Neuronal stem cell (in vitro differentiated cells): ENCODE measurements at regions not wholly inside any gene's neighbourhood (a gene's known extent, or its start where the extent isn't known, plus 50 kb on each side); places are given as distances from the start of the nearest gene placed in this dataset.

Source experiments
- DNase-seq: peaks from one replicate; pipeline ENCODE4 v3.0.0-alpha.2; 2013; ENCODE audit warnings: low spot score
- H2AFZ ChIP-seq: one replicate; pipeline ENCODE4 v1.6.1; 2013; ENCODE audit warnings: mild to moderate bottlenecking, low read length, inconsistent platforms
- H2AK5ac ChIP-seq: 2 replicates; pipeline ENCODE4 v1.6.1; 2013; ENCODE audit warnings: low read depth, mild to moderate bottlenecking, inconsistent platforms, low read length, moderate library complexity, mixed read lengths
- H2BK120ac ChIP-seq: 2 replicates; pipeline ENCODE4 v1.6.1; 2013; ENCODE audit warnings: low read depth, mild to moderate bottlenecking, inconsistent platforms, low read length, moderate library complexity, mixed read lengths
- H2BK12ac ChIP-seq: one replicate; pipeline ENCODE4 v1.6.1; 2013; ENCODE audit warnings: low read length, inconsistent platforms
- H2BK15ac ChIP-seq: 2 replicates; pipeline ENCODE4 v1.6.1; 2013; ENCODE audit warnings: mild to moderate bottlenecking, low read length, inconsistent platforms, mixed read lengths
- H2BK5ac ChIP-seq: one replicate; pipeline ENCODE4 v1.6.1; 2013; ENCODE audit warnings: inconsistent platforms, mild to moderate bottlenecking, low read length, moderate library complexity
- H3K14ac ChIP-seq: one replicate; pipeline ENCODE4 v1.6.1; 2013; ENCODE audit warnings: low read length, inconsistent platforms
- H3K18ac ChIP-seq: 2 replicates; pipeline ENCODE4 v1.6.1; 2013; ENCODE audit warnings: low read length, inconsistent platforms
- H3K23ac ChIP-seq: 2 replicates; pipeline ENCODE4 v1.6.1; 2013; ENCODE audit warnings: low read depth, mild to moderate bottlenecking, mixed read lengths, low read length, inconsistent platforms; ENCODE audit not compliant: poor library complexity
- H3K27ac ChIP-seq: replicated peaks from 3 replicates; pipeline ENCODE4 v1.5.1; 2013; ENCODE audit warnings: low read length, inconsistent platforms
- H3K27me3 ChIP-seq, 3 experiments: 2 replicates each; pipeline ENCODE4 v1.6.1; 2013; ENCODE audit warnings: low read length in 3 of 3, mild to moderate bottlenecking in 2 of 3, inconsistent platforms in 1 of 3, low read depth in 1 of 3, mixed read lengths in 1 of 3, moderate library complexity in 1 of 3; ENCODE audit not compliant: control insufficient read depth in 3 of 3, insufficient read depth in 3 of 3
- H3K36me3 ChIP-seq, 2 donors: replicated peaks in 1 of 2; 2 replicates each; pipeline ENCODE4 v1.6.1; 2013; ENCODE audit warnings: low read length in 2 of 2; ENCODE audit not compliant: control insufficient read depth in 2 of 2, insufficient read depth in 2 of 2
- H3K4ac ChIP-seq: 2 replicates; pipeline ENCODE4 v1.6.1; 2013; ENCODE audit warnings: inconsistent platforms, mild to moderate bottlenecking, low read length, moderate library complexity
- H3K4me1 ChIP-seq, 2 donors: 1 replicate in 1 of 2; 2 replicates in 1 of 2; pipeline ENCODE4 v1.6.1; 2013; ENCODE audit warnings: low read length in 2 of 2, low read depth in 1 of 2; ENCODE audit not compliant: control insufficient read depth in 2 of 2, insufficient read depth in 1 of 2
- H3K4me2 ChIP-seq: one replicate; pipeline ENCODE4 v1.6.1; 2013; ENCODE audit warnings: mild to moderate bottlenecking, low read length, inconsistent platforms; ENCODE audit not compliant: insufficient read depth, poor library complexity, severe bottlenecking
- H3K4me3 ChIP-seq, 2 donors: 2 replicates each; pipeline ENCODE4 v1.5.1; 2013; ENCODE audit warnings: low read length in 2 of 2, mild to moderate bottlenecking in 2 of 2, inconsistent platforms in 1 of 2, moderate library complexity in 1 of 2
- H3K79me1 ChIP-seq: one replicate; pipeline ENCODE4 v1.6.1; 2013; ENCODE audit warnings: low read depth, mild to moderate bottlenecking, inconsistent platforms, low read length, moderate library complexity
- H3K9ac ChIP-seq: one replicate; pipeline ENCODE4 v1.6.1; 2013; ENCODE audit warnings: mild to moderate bottlenecking, low read depth, low read length, inconsistent platforms; ENCODE audit not compliant: poor library complexity
- H3K9me3 ChIP-seq, 2 donors: replicated peaks in 1 of 2; 2 replicates each; pipeline versions ENCODE3 to v1.6.1; 2013; ENCODE audit warnings: low read length in 2 of 2, mild to moderate bottlenecking in 2 of 2, inconsistent platforms in 1 of 2, low read depth in 1 of 2, mixed read lengths in 1 of 2, moderate library complexity in 1 of 2; ENCODE audit not compliant: control insufficient read depth in 2 of 2, insufficient read depth in 1 of 2
- H4K8ac ChIP-seq: one replicate; pipeline ENCODE4 v1.6.1; 2013; ENCODE audit warnings: low read depth, mild to moderate bottlenecking, inconsistent platforms, low read length, moderate library complexity
- H4K91ac ChIP-seq: one replicate; pipeline ENCODE4 v1.6.1; 2013; ENCODE audit warnings: low read length, low read depth, mild to moderate bottlenecking, inconsistent platforms; ENCODE audit not compliant: poor library complexity
- WGBS, 2 donors: extraction: QIAGEN DNeasy Blood & Tissue Kit; methylation state at CpG; one replicate each; pipeline ENCODE4 v1.1.7; 2013; ENCODE audit warnings: missing lambda C conversion rate in 2 of 2, mixed read lengths in 1 of 2; ENCODE audit not compliant: insufficient read length in 2 of 2, insufficient replicate concordance in 1 of 2; ENCODE audit errors: extremely low coverage in 2 of 2; 5-methylcytosine and 5-hydroxymethylcytosine counted together

- H3K9me3 ChIP-seq: no peaks in the 10 kb centered on the region
- H3K79me1 ChIP-seq: no peaks in the 10 kb centered on the region
- H2BK5ac ChIP-seq: no peak overlapping the region
- H2BK12ac ChIP-seq: no peak overlapping the region
- no peak overlapping the region for H3K18ac ChIP-seq
- H3K4ac ChIP-seq: no peak overlapping the region
- H4K8ac ChIP-seq: no peak overlapping the region
- H3K23ac ChIP-seq: no peak overlapping the region
- peaks cover 0 to 8% of the 10 kb centered on the region in 2 donors for H3K4me1 ChIP-seq
- H2BK15ac ChIP-seq: no peak overlapping the region
- H2AK5ac ChIP-seq: no peak overlapping the region
- H2AFZ ChIP-seq: no peak overlapping the region
- no peak overlapping the region for H2BK120ac ChIP-seq
- no peak for DNase-seq
- H3K14ac ChIP-seq: no peak overlapping the region
- no peak overlapping the region for H3K4me3 ChIP-seq
- H3K27me3 ChIP-seq: no peaks in the 10 kb centered on the region
- H3K4me2 ChIP-seq: no peak overlapping the region
- no peaks in the 10 kb centered on the region for H3K36me3 ChIP-seq
- no peak overlapping the region for H3K9ac ChIP-seq
- H4K91ac ChIP-seq: no peak overlapping the region
- H3K27ac ChIP-seq: no peak overlapping the region
Measured at GRCh38 chr6:104589940-104590339, 269.8 kb downstream of the HACE1 start.

GRCh38 chr6:104585646-104586045, 274.1 kb downstream of the HACE1 start:
- Histone ChIP-seq H2BK120ac (no peak overlapping the region), H3K4me1 (no peaks in the 10 kb centered on the region), H2BK15ac (no peak overlapping the region), H3K14ac (no peak overlapping the region), H3K27ac (no peak overlapping the region), H2AFZ (no peak overlapping the region), H2BK5ac (no peak overlapping the region), H2AK5ac (no peak overlapping the region), H3K4me3 (no peak overlapping the region), H3K9me3 (no peaks in the 10 kb centered on the region), H3K27me3 (no peaks in the 10 kb centered on the region), H4K91ac (no peak overlapping the region), H3K4ac (no peak overlapping the region), H3K9ac (no peak overlapping the region), H3K79me1 (no peaks in the 10 kb centered on the region), H2BK12ac (no peak overlapping the region), H3K23ac (no peak overlapping the region), H3K18ac (no peak overlapping the region), H3K4me2 (no peak overlapping the region), H3K36me3 (no peaks in the 10 kb centered on the region), H4K8ac (no peak overlapping the region)
- no peak for DNase-seq
- WGBS, 2 donors: no CpG with 5 or more reads among the region's 2 CpGs

- Histone ChIP-seq H2BK120ac (no peak overlapping the region), H3K18ac (no peak overlapping the region), H3K27me3 (no peaks in the 10 kb centered on the region), H3K4ac (no peak overlapping the region), H3K4me2 (no peak overlapping the region), H4K8ac (no peak overlapping the region), H2AK5ac (no peak overlapping the region), H2BK12ac (no peak overlapping the region), H3K14ac (no peak overlapping the region), H2AFZ (no peak overlapping the region), H3K36me3 (no peaks in the 10 kb centered on the region), H3K9ac (no peak overlapping the region), H3K4me1 (no peaks in the 10 kb centered on the region), H3K4me3 (no peak overlapping the region), H3K79me1 (no peaks in the 10 kb centered on the region), H2BK5ac (no peak overlapping the region), H3K27ac (no peak overlapping the region), H4K91ac (no peak overlapping the region), H2BK15ac (no peak overlapping the region), H3K23ac (no peak overlapping the region), H3K9me3 (no peaks in the 10 kb centered on the region)
- DNase-seq: no peak
Measured at GRCh38 chr6:104580452-104580851, 279.3 kb downstream of the HACE1 start.

- Histone ChIP-seq H3K4ac (no peak overlapping the region), H2BK15ac (no peak overlapping the region), H3K4me3 (no peak overlapping the region), H3K79me1 (no peaks in the 10 kb centered on the region), H4K8ac (no peak overlapping the region), H2AK5ac (no peak overlapping the region), H3K9me3 (no peaks in the 10 kb centered on the region), H2BK120ac (no peak overlapping the region), H3K4me1 (no peaks in the 10 kb centered on the region), H3K9ac (no peak overlapping the region), H3K4me2 (no peak overlapping the region), H3K36me3 (no peaks in the 10 kb centered on the region), H2BK5ac (no peak overlapping the region), H4K91ac (no peak overlapping the region), H3K18ac (no peak overlapping the region), H3K14ac (no peak overlapping the region), H2AFZ (no peak overlapping the region), H2BK12ac (no peak overlapping the region), H3K27ac (no peak overlapping the region), H3K23ac (no peak overlapping the region), H3K27me3 (no peaks in the 10 kb centered on the region)
- WGBS, 2 donors: no CpG with 5 or more reads among the region's 5 CpGs
- DNase-seq: no peak
Measured at GRCh38 chr6:104579310-104579863, 280.3 kb downstream of the HACE1 start.
